ENCODE measurements at regions not wholly inside any gene's neighbourhood (a gene's known extent, or its start where the extent isn't known, plus 50 kb on each side); places are given as distances from the start of the nearest gene placed in this dataset.

DNA sequence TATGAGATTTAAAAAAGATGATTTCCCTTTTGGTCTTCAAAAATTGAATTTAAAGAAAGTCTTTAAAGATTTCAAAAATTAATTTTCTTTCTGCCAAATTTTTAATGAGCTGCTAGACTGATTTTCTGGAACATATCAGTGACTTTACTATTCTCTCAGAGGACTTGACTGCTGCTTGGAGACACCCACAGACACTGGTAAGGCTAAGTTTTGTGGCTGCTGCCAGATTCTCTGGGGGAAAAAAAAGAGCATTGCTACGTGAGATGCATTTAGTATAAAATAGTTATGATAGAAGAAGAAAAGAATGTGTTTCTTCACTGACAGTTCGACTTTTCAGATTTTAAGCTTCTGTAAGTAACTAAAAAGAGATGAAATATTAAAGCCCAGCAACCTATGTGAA, 193.3 kb upstream of the GRIN3A start:
- Histone ChIP-seq H3K27ac (ENCODE audit: low read length) (no peak overlapping the region), H3K36me3 (ENCODE audit: control insufficient read depth, insufficient read depth, low read length) (no peaks in the 10 kb centered on the region), H3K4me1 (ENCODE audit: control insufficient read depth, insufficient read depth, low read length) (no peaks in the 10 kb centered on the region), H3K27me3 (ENCODE audit: control insufficient read depth, insufficient read depth, low read length) (no peaks in the 10 kb centered on the region), H3K4me3 (ENCODE audit: low read depth in 2 of 2, low read length in 2 of 2) (no peak overlapping the region), H3K9me3 (ENCODE audit: control insufficient read depth, insufficient read depth, low read depth, low read length) (no peaks in the 10 kb centered on the region)
- TF ChIP-seq POLR2AphosphoS5 (IDR thresholded peaks at IDR 0.05; ENCODE audit: low read depth, low read length) (no peak), SIN3A (IDR thresholded peaks at IDR 0.05; ENCODE audit: borderline replicate concordance, insufficient read depth, low read depth, low read length) (no peak), TCF7L2 (IDR thresholded peaks at IDR 0.05; ENCODE audit: low read depth, low read length) (no peak)
- TF ChIP-seq, protein P1, sequence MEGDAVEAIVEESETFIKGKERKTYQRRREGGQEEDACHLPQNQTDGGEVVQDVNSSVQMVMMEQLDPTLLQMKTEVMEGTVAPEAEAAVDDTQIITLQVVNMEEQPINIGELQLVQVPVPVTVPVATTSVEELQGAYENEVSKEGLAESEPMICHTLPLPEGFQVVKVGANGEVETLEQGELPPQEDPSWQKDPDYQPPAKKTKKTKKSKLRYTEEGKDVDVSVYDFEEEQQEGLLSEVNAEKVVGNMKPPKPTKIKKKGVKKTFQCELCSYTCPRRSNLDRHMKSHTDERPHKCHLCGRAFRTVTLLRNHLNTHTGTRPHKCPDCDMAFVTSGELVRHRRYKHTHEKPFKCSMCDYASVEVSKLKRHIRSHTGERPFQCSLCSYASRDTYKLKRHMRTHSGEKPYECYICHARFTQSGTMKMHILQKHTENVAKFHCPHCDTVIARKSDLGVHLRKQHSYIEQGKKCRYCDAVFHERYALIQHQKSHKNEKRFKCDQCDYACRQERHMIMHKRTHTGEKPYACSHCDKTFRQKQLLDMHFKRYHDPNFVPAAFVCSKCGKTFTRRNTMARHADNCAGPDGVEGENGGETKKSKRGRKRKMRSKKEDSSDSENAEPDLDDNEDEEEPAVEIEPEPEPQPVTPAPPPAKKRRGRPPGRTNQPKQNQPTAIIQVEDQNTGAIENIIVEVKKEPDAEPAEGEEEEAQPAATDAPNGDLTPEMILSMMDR (IDR thresholded peaks at IDR 0.05): no peak
- TF ChIP-seq, protein P2, sequence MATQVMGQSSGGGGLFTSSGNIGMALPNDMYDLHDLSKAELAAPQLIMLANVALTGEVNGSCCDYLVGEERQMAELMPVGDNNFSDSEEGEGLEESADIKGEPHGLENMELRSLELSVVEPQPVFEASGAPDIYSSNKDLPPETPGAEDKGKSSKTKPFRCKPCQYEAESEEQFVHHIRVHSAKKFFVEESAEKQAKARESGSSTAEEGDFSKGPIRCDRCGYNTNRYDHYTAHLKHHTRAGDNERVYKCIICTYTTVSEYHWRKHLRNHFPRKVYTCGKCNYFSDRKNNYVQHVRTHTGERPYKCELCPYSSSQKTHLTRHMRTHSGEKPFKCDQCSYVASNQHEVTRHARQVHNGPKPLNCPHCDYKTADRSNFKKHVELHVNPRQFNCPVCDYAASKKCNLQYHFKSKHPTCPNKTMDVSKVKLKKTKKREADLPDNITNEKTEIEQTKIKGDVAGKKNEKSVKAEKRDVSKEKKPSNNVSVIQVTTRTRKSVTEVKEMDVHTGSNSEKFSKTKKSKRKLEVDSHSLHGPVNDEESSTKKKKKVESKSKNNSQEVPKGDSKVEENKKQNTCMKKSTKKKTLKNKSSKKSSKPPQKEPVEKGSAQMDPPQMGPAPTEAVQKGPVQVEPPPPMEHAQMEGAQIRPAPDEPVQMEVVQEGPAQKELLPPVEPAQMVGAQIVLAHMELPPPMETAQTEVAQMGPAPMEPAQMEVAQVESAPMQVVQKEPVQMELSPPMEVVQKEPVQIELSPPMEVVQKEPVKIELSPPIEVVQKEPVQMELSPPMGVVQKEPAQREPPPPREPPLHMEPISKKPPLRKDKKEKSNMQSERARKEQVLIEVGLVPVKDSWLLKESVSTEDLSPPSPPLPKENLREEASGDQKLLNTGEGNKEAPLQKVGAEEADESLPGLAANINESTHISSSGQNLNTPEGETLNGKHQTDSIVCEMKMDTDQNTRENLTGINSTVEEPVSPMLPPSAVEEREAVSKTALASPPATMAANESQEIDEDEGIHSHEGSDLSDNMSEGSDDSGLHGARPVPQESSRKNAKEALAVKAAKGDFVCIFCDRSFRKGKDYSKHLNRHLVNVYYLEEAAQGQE (IDR thresholded peaks at IDR 0.05; ENCODE audit: insufficient read depth in 1 of 2, low read depth in 2 of 2, low read length in 1 of 2): no peak
- DNase-seq (ENCODE audit: low read depth, low spot score): no peak
- intact Hi-C loops (cut with micrococcal nuclease; ENCODE audit: unreplicated experiment) (no loop called here), in situ Hi-C loops (cut with HindIII; ENCODE audit: low pct_unique_long_range_greater_than_20kb, low sequenced_read_pairs) (no loop called here)
- no peak for ATAC-seq
- no TSS peak for BruUV-seq (replicated peaks)
- POLR2A ChIA-PET: no interaction called here
- CTCF ChIA-PET: no interaction called here

DNA sequence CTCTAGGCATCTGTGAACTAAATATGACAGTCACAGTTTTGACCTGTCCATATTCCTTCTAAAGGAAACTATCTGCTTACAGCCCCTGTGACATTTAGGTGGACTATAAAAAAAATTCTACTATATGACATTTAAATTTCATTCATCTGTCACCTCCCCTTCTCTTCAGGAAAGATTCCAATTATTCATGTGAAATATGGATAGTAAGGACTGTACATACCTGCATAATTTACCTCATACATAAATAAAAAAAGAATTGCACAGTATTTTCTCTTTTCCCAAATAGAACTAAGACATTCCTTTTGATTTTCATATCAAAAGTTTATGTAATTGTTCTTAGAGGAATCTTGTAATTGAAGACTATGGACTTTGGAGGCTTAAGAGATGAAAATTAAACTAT, 192.3 kb upstream of the GRIN3A start:
- in situ Hi-C loops (cut with HindIII; ENCODE audit: low pct_unique_long_range_greater_than_20kb, low sequenced_read_pairs) (no loop called here), intact Hi-C loops (cut with micrococcal nuclease; ENCODE audit: unreplicated experiment) (no loop called here)
- Histone ChIP-seq H3K27me3 (ENCODE audit: control insufficient read depth, insufficient read depth, low read length) (no peaks in the 10 kb centered on the region), H3K9me3 (ENCODE audit: control insufficient read depth, insufficient read depth, low read depth, low read length) (no peaks in the 10 kb centered on the region), H3K4me1 (ENCODE audit: control insufficient read depth, insufficient read depth, low read length) (no peaks in the 10 kb centered on the region), H3K36me3 (ENCODE audit: control insufficient read depth, insufficient read depth, low read length) (no peaks in the 10 kb centered on the region), H3K27ac (ENCODE audit: low read length) (no peak overlapping the region), H3K4me3 (ENCODE audit: low read depth in 2 of 2, low read length in 2 of 2) (no peak overlapping the region)
- ChIA-PET CTCF (no interaction called here), POLR2A (no interaction called here)
- BruUV-seq (replicated peaks): no TSS peak
- TF ChIP-seq, protein P1 (IDR thresholded peaks at IDR 0.05): no peak
- TF ChIP-seq SIN3A (IDR thresholded peaks at IDR 0.05; ENCODE audit: borderline replicate concordance, insufficient read depth, low read depth, low read length): no peak
- TF ChIP-seq POLR2AphosphoS5 (IDR thresholded peaks at IDR 0.05; ENCODE audit: low read depth, low read length): no peak
- ATAC-seq (no peak), DNase-seq (ENCODE audit: low read depth, low spot score) (no peak)

DNA sequence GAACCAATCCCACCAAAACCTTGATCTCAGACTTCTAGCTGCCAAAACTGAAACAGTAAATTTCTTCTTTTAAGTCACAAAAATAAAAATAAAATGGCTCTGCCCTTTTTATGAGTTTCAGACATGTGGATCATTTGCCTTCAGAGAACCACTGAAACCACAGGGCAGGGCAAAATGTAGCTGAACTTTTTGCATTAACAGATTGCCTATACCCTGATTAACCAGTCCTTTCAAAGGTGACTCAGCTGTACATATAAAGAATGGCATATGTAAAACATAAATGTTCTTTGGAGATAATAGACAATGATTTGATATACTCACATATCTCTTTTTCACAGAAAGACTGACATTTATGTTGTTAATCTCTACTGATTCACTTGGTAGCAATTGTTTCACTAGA, 187.1 kb upstream of the GRIN3A start:
- ChIA-PET CTCF (no interaction called here), POLR2A (no interaction called here)
- no peaks in the 10 kb centered on the region for H3K36me3 ChIP-seq (ENCODE audit: control insufficient read depth, insufficient read depth, low read length)
- no peak for DNase-seq (ENCODE audit: low read depth, low spot score)
- TF ChIP-seq, protein P2 (IDR thresholded peaks at IDR 0.05; ENCODE audit: insufficient read depth in 1 of 2, low read depth in 2 of 2, low read length in 1 of 2): no peak
- no peak for TF ChIP-seq SIN3A (IDR thresholded peaks at IDR 0.05; ENCODE audit: borderline replicate concordance, insufficient read depth, low read depth, low read length)
- no peak for TF ChIP-seq POLR2AphosphoS5 (IDR thresholded peaks at IDR 0.05; ENCODE audit: low read depth, low read length)
- TF ChIP-seq TCF7L2 (IDR thresholded peaks at IDR 0.05; ENCODE audit: low read depth, low read length): no peak
- TF ChIP-seq, protein P1 (IDR thresholded peaks at IDR 0.05): no peak
- no peak overlapping the region for H3K27ac ChIP-seq (ENCODE audit: low read length)
- no peaks in the 10 kb centered on the region for H3K9me3 ChIP-seq (ENCODE audit: control insufficient read depth, insufficient read depth, low read depth, low read length)
- no TSS peak for BruUV-seq (replicated peaks)
- ATAC-seq: no peak
- no peaks in the 10 kb centered on the region for H3K27me3 ChIP-seq (ENCODE audit: control insufficient read depth, insufficient read depth, low read length)
- intact Hi-C loops (cut with micrococcal nuclease; ENCODE audit: unreplicated experiment): no loop called here
- in situ Hi-C loops (cut with HindIII; ENCODE audit: low pct_unique_long_range_greater_than_20kb, low sequenced_read_pairs): no loop called here
- H3K4me1 ChIP-seq (ENCODE audit: control insufficient read depth, insufficient read depth, low read length): no peaks in the 10 kb centered on the region
- H3K4me3 ChIP-seq (ENCODE audit: low read depth in 2 of 2, low read length in 2 of 2): no peak overlapping the region
